ENCODE measurements at regions not wholly inside any gene's neighbourhood (a gene's known extent, or its start where the extent isn't known, plus 50 kb on each side); places are given as distances from the start of the nearest gene placed in this dataset.
"Not testable (repeated sequence)": the region's sequence is repeated elsewhere in the genome, so short reads cannot be mapped to it uniquely, and the experiment has no call there.

DNA sequence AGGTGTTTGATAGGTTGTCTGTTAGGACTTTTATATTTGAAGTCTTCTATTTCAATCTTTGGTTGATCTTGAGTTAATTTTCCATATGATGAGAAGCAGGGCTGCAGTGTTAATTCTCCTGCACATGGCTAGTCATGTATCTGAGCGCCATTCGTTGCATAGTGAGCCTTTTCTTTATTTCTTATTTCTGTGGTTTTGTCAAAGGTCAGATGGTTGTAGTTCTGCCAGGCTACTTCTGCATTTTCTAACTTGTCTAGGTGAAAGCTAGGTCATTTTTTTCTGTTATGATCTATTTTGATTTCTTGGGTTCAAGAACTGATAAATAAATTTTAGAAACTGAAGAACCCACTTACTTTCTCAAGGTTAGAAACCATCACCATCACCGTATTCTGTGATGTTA is 56.7 kb downstream of the CCDC74A start:
- DNase-seq, result no peak

DNA sequence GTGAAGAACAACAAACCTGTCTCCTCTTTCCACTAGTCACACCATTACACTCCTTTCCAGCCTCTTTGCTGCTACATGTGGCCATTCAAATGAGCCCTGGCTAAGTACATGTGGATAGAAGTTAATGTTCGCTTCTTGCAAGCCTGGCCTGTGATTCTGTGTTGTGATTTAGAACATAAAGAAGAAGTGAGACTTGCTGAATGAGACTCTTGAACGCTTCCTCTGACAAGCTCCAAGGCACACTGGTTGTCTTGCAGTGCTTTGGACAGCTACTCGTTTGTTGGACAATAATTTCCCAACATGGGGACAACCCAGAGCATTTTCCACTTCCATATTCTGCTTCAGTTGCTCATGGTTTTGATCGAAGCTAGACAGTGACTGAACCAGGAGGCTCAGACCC is 57.3 kb downstream of the CCDC74A start:
- no peak for DNase-seq

DNA sequence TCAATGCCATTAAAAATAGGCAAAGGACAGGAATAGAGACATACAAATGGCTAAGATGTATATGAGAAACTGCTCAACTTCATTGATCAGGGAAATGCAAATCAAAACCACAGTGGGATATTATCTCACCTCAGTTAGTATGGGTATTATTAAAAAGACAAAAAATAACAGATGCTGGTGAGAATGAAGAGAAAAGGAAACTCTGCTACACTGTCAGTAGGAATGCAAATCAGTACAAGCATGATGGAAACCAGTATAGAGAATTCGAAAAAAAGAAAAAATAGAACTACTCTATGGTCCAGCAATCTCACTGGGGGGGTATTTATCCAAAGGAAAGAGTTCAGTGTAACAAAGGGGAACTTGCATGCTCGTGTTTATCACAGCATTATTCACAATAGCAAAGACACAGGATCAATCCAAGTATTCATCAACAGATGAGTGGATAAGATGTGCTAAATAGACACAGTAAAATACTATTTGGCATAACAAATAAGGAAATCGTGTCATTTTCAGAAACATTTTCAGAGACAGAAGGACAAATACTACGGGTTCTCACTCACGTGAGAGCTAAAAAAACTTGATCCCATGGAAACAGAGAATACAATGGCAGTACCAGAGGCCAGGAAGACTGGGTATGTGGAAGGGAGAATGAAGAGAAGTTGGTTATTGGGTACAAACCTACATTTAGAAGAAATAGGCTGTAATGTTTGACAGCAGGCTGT is 60.6 kb downstream of the CCDC74A start:
- DNase-seq, result no peak

DNA sequence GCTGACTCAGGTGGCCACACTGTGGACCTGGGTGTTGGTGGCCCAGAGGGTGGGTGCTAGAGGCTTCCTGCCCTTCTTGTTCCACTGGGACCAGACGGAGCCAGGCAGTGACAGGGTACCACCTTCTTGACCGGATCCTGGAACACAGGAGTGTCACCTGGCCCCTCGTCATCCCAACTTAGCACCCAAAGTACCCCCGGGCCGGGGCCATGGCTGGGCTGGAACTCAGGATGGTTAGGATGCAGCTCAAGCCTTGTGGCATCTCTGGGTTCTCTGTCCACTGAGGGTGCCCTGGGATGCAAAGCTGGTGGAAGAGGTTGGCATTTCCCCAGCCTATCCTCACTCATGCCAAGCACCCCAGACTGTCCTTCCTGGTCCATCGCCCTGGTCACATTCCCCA is 61.4 kb downstream of the CCDC74A start:
- DNase-seq, result not testable (repeated sequence)

DNA sequence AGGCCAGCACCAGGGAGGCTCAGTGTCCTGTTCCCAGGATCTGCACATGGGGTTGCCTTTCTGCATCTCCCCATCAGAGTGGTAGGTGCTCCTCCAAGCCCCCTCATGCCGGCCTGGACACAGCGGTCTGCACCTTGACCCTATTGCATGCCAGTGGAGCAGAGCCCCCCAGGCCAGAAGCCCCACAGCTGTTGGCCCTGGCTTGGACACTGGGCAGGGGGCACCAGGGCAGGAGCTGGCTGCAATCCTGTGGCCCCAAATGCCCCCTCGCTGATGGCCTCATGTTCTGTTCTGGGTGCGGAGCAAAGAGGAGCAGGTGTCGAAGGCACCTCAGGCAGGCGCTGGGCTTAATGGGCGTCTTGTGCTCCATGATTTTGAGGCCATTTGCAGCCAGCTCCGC is 62.7 kb downstream of the CCDC74A start:
- no peak for DNase-seq

DNA sequence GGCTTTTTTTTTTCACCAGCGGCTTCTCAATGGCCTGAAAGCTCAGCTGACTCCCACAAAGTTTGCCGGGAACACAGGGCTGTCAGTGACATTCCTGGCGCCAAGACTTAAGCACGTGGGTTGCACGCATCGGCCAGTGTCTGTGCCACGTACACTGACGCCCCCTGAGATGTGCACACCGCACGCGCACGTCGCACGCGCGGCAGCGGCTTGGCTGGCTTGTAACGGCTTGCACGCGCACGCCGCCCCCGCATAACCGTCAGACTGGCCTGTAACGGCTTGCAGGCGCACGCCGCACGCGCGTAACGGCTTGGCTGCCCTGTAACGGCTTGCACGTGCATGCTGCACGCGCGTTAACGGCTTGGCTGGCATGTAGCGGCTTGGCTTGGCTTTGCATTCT is 63.2 kb downstream of the CCDC74A start:
- DNase-seq, result no peak

DNA sequence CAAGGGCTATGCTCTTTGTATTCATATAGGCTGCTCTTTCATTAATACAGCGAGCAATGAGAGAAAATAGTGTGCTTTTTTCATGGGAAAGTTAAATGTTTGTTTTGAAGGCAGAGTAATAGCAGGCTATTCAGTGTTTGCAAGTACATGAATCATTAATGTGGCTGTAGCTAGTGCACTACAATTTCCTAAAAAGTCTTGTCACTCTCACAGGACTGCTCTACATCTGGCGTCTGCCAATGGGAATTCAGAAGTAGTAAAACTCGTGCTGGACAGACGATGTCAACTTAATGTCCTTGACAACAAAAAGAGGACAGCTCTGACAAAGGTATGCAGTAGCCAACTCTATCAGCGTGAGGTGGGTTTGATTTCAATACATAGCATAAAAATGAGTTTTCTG is 68.9 kb downstream of the CCDC74A start:
- DNase-seq, result not testable (repeated sequence)

DNA sequence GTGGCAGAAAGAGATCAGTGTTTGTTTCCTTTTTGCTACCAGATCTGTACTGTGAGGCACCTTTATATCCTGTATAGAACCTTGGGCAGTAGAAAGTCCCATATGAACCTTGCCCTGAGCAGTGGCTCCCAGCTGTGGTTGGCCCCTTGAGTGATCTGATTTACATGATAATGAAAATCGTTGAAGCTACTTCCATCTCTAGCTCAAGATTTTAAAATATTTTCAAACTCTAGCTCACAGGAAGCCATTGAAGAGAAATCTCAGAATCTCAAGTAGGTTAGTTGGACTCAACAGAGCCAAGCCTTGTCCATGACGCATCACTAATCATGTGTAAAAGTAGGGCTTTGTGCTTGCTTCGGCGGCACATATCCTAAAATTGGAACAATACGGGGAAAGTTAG is 74.8 kb downstream of the CCDC74A start:
- DNase-seq, result not testable (repeated sequence)

DNA sequence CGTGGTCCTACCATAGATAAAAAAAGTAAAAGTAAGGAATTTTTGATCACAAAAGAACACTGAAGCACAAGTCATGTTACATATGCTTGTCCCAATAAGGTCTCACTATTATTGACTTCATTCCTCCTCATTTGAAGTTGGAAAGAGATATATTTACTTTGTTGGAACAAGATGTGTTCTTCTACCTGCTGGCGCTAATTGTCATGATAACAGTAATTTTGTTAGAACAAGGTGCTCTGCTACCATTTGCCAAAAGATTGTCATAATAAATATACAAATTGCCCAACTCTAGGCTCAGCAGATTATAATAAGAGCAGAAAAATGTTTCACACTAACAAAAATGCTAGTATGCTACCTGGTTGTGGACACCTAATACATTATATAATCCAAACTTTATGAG is 77.0 kb downstream of the CCDC74A start:
- DNase-seq, result not testable (repeated sequence)

DNA sequence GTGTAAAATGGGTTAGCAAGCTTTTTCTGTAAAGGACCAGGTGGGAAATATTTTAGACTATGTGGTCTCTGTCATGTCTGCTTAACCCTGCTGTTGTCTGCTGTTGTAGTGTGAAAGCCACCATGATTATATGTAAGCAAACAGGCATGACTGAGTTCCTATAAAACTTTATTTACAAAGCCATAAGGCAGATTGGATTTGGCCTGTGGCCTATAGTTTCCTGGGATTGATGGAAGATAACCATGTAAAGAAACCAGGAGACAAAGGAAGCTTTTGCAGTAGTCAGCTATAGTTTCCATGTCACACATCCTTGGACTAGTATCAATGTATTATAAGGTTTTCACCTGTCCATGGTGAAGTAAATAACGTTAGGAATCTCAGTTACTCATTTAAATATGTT is 78.7 kb downstream of the CCDC74A start:
- DNase-seq, result not testable (repeated sequence)

DNA sequence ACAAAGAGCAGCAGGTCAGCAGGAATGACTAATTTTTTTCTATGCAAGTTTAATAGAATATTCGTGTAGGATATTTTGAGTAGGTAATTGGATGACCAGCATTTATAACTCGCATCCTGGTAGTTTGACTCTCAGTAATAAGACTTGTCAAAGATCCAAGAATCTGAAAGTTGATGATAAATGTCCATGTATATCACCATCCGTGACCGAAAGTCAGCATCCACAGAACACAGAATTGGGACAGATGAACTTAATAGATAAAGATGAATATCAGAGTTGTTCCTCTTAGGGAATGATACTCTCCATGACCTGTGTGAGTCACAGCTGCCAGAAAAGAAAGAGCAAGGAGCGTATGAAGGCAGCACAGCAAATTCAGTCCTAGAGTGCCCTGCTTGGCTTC is 79.4 kb downstream of the CCDC74A start:
- DNase-seq, result not testable (repeated sequence)

DNA sequence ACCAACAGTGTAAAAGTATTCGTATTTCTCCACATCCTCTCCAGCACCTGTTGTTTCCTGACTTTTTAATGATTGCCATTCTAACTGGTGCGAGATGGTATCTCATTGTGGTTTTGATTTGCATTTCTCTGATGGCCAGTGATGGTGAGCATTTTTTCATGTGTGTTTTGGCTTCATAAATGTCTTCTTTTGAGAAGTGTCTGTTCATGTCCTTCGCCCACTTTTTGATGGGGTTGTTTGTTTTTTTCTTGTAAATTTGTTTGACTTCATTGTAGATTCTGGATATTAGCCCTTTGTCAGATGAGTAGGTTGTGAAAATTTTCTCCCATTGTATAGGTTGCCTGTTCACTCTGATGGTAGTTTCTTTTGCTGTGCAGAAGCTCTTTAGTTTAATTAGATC is 86.9 kb downstream of the CCDC74A start:
- DNase-seq, result not testable (repeated sequence)

DNA sequence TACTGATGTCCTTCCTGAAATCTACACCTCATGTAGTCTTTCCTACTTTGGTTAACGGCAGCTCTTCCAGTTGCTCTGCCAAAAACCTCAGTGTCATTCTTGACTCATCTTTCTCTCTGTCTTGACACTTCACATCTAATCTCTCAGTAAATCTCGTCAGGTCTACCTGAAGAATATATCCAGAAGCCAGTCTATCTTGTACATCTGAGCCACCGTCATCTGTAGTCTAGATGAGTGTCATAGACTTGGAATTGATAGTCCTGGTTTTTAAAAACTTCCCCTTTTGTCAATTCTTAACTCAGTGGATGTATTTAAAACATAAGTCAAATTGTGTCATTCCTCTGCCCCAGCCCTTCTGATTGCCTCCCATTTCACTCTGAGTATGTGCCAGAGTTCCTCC is 90.6 kb downstream of the CCDC74A start:
- DNase-seq, result not testable (repeated sequence)

DNA sequence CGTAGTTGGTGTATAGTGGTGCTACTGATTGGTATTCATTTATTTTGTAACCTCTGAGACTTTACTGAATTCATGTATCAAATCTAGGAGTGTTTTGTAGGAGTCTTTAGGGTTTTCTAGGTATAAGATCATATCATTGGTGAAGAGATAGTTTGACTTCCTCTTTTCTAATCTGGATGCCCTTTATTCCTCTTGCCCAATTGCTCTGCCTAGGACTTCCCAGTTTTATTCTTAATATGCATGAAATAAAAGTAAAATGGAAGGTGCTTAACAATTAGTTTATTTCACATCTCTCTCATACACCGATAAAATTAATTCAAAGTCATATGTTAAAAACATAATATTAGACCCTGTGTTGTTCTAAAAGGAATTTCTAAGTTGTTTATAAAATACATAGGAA is 95.2 kb downstream of the CCDC74A start:
- DNase-seq, result not testable (repeated sequence)

DNA sequence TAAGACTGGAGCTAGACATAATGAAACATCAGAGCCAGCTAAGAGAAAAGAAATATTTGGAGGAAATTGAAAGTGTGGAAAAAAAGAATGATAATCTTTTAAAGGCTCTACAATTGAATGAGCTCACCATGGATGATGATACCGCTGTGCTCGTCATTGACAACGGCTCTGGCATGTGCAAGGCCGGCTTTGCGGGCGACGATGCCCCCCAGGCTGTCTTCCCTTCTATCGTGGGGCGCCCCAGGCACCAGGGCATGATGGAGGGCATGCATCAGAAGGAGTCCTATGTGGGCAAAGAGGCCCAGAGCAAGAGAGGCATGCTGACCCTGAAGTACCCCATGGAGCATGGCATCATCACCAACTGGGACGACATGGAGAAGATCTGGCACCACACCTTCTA is 98.3 kb downstream of the CCDC74A start:
- not testable (repeated sequence) for DNase-seq

DNA sequence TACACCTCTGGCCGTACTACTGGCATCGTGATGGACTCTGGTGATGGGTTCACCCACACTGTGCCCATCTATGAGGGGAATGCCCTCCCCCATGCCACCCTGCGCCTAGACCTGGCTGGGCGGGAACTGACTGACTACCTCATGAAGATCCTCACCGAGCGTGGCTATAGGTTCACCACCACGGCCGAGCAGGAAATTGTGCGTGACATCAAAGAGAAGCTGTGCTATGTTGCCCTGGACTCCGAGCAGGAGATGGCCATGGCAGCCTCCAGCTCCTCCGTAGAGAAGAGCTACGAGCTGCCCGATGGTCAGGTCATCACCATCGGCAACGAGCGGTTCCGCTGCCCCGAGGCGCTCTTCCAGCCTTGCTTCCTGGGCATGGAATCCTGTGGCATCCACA is 98.9 kb downstream of the CCDC74A start:
- DNase-seq, result not testable (repeated sequence)

DNA sequence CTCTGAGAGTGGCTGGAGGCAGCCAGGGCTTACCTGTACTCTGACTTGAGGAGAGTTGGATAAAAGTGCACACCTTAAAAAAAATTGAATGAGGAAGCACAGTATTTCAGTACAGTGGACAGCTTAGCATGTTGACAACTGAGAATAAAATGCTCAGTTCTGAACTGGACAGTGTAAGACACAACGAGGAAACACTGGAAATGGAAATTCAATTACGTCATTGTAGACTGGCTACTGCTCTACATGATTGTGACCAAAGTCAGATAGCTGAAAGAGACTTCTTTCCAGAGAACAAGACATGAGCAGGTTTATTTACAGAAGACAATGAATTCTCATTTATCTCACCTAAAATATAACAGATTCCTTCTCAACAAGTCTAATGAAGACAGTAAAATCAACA is 100.1 kb downstream of the CCDC74A start:
- not testable (repeated sequence) for DNase-seq

DNA sequence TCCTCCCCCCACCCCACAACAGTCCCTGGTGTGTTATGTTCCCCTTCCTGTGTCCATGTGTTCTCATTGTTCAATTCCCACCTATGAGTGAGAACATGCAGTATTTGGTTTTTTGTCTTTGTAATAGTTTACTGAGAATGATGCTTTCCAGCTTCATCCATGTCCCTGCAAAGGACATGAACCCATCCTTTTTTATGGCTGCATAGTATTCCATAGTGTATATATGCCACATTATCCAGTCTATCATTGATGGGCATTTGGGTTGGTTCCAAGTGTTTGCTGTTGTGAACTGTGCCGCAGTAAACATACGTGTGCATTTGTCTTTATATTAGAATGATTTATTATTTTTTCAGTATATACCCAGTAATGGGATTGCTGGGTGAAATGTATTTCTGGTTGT is 104.0 kb downstream of the CCDC74A start:
- not testable (repeated sequence) for DNase-seq

DNA sequence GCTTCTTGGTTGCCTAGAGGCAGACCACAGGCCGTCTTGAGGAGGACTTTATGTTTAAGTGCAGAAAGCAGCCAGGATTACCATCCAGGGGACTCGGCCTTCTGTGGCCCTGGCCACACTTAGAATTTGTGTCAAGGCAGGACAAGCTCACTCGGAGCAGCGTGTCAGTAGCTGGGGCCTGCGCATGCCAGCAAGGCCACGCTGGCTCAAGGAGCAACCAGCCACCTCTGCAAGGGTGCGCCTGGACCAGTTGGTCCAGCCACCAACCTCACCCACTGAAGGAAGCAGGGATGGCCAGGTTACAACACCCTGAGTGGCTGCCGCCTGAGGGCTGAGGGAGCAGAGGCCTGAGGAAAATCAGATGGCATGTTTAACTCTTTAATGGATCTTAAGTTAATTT is 105.7 kb downstream of the CCDC74A start:
- not testable (repeated sequence) for DNase-seq

DNA sequence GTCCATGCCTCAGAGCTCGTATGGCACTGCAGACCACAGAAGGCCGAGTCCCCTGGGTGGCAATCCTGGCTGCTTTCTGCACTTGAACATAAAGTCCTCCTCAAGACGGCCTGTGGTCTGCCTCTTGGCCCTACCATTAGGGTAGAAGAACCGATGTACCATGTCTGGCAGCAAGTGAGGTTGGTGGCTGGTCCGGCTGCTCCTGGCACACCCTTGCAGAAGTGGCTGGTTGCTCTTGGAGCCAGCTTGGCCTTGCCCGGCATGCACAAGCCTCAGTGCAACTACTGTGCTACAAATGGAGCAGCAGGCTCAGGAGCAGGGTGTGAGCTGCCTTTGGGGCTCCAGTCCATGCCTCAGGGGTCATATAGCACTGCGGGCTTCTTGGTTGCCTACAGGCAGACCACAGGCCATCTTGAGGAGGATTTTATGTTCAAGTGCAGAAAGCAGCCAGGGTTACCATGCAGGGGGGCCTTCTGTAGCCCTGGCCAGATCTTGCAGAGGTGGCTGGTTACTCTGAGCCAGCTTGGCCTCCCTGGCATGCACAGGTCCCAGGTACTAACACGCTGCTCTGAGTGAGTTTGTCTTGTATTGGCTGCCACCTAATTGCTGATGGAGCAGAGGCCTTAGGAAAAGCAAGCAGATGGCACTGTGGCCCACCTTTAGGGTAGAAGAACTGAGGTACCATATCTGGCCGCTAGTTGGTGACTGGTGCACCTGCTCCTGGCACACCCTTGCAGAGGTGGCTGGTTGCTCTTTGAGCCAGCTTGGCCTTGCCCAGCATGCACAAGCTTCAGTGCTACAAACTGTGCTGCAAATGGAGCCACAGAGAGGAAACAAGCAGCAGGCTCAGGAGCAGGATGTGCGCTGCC is 106.4 kb downstream of the CCDC74A start:
- not testable (repeated sequence) for DNase-seq

DNA sequence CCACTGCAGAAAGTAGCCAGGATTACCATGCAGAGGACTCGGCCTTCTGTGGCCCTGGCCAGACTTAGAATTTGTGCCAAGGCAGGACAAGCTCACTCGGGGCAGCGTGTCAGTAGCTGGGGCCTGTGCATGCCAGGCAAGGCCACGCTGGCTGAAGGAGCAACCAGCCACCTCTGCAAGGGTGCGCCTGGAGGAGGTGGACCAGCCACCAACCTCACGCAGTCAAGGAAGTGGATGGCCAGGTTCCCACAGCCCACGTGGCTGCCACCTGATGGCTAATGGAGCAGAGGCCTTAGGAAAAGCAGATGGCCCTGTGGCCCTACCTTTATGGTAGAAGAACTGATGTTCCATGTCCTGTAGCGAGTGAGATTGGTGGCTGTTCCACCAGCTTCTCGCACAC is 107.9 kb downstream of the CCDC74A start:
- no peak for DNase-seq

DNA sequence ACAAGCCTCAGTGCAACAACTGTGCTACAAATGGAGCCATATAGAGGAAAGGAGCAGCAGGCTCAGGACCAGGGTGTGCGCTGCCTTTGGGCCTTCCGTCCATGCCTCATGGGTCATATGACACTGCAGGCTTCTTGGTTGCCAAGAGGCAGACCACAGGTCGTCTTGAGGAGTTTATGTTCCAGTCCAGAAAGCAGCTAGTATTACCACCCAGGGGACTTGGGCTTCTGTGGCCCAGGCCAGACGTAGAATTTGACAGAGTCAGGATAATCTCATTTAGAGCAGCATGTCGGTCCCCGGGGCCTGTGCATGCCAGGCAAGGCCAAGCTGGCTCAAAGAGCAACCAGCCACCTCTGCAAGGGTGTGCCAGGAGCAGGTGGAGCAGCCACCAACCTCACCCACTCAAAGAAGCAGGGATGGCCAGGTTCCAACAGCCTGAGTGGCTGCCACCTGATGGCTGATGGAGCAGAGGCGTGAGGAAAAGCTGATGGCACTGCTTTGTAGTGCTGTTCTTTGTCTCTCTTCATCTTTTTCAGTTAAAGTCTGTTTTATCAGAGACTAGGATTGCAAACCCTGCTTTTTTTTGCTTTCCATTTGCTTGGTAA is 109.1 kb downstream of the CCDC74A start:
- not testable (repeated sequence) for DNase-seq

DNA sequence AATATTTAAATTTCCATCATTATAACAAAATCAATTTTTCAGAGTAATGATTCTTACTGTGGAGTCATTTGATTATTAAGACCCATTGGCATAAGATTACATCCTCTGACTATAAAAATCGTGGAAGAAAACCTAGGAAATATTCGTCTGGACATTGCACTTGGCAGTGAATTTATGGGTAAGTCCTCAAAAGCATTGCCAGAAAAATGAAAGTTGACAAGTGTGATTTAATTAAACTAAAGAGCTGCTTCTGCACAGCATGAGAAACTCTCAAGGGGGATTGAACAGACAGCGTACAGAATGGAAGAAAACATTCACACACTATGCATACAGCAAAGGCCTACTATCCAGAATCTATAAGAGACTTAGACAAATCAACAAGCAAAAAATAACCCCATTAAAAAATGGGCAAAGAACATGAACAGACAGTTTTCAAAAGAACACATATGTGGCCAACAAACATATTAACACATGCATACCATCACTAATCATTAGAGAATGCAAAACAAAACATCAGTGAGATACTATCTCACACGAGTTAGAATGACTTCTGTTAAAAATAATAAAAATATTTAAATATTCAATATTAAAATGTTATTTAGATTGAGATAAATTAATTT is 111.4 kb downstream of the CCDC74A start:
- not testable (repeated sequence) for DNase-seq
